NCI-H774 (cell line): ENCODE measurements at regions not wholly inside any gene's neighbourhood (a gene's known extent, or its start where the extent isn't known, plus 50 kb on each side); places are given as distances from the start of the nearest gene placed in this dataset.

Experiments
- DNase-seq: peaks from one replicate; lab custom pipeline; 2025; lab: John Stamatoyannopoulos, UW

GRCh38 chr5:86030753-86031152, 587.0 kb upstream of the COX7C start:
- DNase-seq = no peak

DNA sequence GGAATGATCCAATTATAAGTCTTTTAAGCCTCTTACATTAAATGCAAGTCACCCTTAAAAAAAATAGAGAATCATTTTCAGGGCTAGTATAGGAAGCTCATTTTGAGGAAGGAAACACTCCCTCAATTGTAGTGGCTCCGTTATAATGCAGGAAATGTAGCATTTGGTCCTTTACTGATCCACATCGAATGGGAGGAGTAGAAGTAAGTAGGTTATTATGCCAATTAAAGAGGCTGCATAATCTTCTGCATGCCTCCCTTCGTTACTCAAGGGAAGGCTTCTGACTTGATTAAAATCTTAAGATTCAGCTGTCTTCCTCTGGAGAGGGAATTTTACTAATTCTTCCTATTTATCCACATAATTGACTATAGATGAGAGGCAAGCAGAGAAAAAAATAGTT, 579.2 kb upstream of the COX7C start:
- DNase-seq = no peak

GRCh38 chr5:86039351-86039750, 578.4 kb upstream of the COX7C start:
- no peak for DNase-seq

- DNase-seq = no peak
Observed at GRCh38 chr5:86070719-86071118, 547.0 kb upstream of the COX7C start.

- no peak for DNase-seq
Observed at GRCh38 chr5:86074297-86074696, 543.4 kb upstream of the COX7C start.

DNA sequence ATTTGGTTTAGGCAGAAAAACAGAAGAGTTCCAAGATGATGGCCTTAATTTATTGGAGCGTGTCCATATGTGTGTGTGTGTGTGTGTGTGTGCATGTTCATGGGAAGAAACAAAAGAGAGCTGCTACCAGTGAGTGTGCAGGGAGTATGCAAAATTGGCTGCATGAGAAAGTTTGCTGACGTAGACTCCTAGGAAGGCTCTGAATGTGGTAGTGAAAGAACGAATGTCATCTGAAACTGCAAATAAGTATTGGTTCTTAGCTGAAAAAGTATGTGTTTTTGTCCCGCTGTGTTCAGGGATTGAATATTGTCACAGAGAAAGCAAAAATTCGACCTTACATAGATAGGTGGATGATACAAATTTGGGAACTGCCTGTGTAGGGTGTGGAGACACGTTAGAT, 542.6 kb upstream of the COX7C start:
- DNase-seq = no peak

GRCh38 chr5:86095092-86095491, 522.6 kb upstream of the COX7C start:
- no peak for DNase-seq

DNA sequence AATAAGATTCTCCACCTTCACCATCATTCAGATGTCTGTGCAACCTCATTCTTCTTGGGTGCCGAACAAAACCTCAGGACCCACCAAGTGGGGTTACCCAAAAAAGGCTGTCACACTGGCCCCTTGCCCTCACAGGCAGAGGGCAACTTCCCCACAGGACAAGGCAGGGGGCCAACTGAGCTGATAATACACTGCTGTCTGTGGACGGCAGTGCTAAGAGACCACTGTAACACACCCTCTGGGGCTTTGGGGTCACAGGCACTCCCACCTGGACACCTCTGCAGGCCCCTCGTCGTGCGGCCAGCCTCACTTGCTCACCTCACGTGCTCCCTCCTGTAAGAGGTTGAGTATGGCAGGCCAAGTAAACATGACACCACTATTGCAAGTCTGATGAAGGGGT, 515.8 kb upstream of the COX7C start:
- no peak for DNase-seq

GRCh38 chr5:86108825-86109224, 508.9 kb upstream of the COX7C start:
- DNase-seq = no peak

GRCh38 chr5:86112249-86112648, 505.5 kb upstream of the COX7C start:
- no peak for DNase-seq

DNA sequence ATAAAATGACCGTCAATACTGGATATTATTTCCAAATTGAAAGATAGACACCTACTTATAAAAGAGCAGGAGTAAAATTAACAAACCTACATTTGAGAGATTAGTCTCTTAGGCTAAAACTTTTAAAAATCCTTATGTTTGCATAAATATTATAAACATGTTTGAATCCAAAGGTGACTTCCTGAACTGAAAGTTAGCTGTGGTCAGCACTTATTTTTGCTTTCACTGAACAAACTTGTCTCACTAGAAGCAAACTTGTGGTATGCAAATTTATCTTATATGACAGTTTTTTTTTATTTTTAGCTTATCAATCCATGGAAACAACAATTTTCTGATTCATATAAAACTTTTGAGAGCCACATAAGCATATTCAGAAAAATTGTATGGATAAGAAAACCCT, 502.6 kb upstream of the COX7C start:
- no peak for DNase-seq

- no peak for DNase-seq
Observed at GRCh38 chr5:86118542-86118941, 499.2 kb upstream of the COX7C start.

DNA sequence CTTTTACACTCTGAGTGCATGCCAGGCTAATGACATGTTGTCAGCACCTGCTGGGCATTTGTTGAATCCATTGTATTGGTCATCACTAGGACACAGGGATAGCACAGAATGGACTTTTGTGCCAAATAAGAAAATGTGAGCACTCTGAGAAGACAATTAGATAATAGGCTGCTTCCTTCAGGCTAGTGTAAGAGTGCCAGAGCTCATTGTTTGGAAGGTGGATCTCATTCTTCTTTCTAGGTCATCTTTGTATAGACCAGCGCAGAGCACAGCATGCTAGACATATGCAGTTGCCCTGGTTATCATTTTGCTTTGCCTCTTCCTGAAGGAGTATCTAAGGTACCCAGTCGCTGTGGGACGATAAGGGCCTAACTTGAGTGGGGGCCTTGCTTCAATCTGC, 493.4 kb upstream of the COX7C start:
- DNase-seq = no peak

DNA sequence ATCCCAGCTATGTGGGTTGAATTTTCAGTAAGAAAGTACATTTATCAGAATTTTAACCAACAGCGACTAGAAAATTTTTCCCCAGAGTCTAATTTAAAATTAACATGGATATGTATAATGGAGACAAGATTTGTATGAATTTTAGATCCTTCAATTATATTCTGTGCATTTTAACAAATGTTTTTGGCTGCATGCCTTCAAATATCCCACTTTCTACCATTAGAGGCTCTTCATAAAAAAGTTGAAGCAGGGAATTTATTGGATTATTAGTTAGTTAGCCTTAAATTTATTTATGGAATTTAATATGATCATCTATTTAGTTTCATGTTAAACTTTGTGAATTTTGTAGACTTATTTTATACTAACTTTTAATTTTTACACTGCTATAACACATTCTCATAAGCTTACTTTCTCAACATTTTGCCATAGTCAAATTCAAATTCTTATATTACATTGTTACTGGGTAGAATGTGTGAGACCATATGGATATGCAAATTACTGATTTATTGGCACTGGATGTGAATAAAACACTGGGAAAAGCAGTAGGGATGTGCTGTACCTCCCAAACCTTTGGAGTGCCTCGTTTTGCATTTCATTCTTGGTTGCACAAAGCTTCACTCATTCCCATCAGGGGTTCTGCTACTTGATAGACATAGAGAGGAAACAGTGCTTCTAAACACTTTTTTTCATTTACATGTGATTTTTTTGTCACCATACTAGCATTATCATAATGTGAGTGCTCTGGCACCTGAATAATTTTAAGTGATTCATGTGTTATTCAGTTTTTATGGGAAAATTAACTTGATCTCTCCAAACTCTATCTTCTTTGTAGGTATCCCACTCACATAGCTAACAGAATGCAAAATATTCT, 491.8 kb upstream of the COX7C start:
- DNase-seq = no peak

- no peak for DNase-seq
Observed at GRCh38 chr5:86127696-86128095, 490.0 kb upstream of the COX7C start.

DNA sequence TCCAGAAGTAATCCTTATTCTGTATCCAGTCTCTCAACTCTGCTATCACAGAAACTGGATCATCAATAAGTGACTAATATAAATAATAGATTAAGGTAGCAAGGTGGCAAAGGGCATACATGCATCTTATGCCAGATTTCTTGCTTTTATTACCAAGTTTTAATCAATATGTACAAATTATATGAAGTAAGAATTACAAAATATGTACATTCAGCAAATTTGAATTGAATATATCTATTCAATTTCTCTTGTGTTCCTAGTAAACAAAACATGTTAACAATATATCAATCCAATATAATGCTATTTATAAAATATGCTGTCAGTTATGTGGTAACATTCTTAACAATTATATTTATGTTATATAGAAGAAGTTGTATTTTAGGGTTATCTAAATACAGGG, 488.7 kb upstream of the COX7C start:
- DNase-seq = no peak

DNA sequence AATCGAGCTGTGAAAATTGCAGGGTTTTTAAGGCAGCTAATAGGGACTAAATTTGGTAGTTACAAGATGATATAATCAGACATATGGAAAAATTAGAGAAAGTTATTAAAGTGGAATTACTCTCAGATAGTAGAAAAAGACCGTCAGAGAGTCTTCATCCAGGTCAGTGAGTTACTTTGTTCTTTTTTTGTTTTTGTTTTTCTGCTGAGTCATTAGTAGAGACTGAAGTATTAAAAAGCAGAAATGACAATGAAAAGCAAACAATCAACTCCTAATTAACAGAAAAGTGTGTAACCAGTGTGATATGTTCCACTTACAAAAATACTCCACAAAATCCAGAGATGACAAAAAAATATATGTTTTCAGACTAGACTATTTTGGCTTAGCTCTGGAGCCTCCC, 480.4 kb upstream of the COX7C start:
- no peak for DNase-seq

DNA sequence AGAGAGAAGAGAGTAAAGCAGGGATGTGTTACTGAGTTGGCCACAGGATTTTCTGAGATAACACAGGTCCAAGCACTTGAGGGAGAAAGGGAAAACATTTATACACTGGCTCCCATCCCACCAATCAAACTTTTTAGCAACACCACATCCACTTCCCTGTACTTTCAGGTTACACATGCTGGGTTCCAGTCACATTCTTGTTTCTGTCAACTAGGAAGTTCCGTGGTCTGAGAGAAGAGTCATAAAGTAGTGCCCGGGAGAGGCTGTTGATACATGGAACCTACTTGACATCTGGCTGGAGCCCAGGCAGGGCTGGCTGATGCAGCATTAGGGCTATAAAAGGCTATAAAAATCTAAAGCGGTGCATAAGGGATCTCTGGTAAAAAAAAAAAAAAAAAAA, 473.9 kb upstream of the COX7C start:
- no peak for DNase-seq

- DNase-seq = no peak
Observed at GRCh38 chr5:86152988-86153560, 464.7 kb upstream of the COX7C start.

DNA sequence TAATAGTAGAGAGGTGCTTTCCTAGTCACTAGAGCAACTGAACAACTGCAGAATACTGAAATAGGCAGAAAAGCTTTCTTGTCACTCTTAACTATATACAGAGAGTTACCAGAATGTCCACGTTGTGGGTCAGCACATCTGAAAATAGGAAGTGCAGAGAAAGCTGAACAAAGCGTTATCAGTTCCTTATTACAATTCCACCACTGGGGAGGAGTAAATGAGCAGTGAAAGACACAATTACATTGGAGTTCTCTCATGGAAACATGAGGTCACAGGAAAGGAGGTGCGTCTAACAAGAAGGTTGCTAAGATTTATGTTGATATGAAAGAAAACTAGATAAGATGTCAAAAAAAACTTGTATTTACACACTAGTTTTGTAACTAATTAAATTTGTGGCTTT, 461.9 kb upstream of the COX7C start:
- DNase-seq = no peak

GRCh38 chr5:86170194-86170593, 447.5 kb upstream of the COX7C start:
- no peak for DNase-seq

DNA sequence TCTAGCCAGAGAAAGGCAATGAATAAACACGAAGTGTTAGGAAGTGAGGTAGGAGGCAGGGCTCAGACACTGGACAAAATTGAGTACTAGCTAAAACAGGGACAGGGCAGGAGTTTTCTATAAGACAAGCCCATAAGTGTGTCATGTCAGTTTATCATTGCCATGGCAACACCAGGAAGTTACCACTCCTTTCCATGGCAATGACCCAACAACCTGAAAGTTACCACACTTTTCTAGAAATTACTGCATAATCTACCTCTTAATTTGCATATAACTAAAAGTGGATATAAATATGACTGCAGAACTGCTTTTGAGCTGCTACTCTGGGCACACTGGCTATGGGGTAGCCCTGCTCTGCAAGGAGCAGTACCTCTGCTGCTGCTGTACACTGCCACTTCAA, 442.5 kb upstream of the COX7C start:
- no peak for DNase-seq

DNA sequence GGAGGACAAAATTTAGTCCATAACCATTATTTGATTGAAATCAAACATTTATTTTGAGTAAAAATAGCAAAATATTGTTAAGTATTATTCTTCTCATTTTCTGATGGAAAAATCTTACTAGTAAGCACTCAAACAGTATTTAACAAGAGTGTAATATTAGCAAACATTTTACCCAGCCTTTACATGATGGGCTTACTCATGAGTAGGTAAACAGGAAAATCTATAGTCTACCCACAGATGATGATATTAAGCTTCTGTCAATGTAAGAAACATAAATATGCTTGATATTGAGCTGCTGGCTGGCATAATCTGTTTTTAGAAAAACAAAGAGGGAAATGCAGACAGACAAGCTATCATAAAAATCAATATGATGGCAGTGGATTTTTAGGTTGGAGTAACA, 418.5 kb upstream of the COX7C start:
- DNase-seq = no peak

GRCh38 chr5:86228147-86228546, 389.6 kb upstream of the COX7C start:
- no peak for DNase-seq
